COLO668 (cell line): ENCODE measurements at regions not wholly inside any gene's neighbourhood (a gene's known extent, or its start where the extent isn't known, plus 50 kb on each side); places are given as distances from the start of the nearest gene placed in this dataset.

Experiments
- DNase-seq: peaks from one replicate; lab custom pipeline; 2025; ENCODE audit not compliant: unreplicated experiment; lab: John Stamatoyannopoulos, UW

DNA sequence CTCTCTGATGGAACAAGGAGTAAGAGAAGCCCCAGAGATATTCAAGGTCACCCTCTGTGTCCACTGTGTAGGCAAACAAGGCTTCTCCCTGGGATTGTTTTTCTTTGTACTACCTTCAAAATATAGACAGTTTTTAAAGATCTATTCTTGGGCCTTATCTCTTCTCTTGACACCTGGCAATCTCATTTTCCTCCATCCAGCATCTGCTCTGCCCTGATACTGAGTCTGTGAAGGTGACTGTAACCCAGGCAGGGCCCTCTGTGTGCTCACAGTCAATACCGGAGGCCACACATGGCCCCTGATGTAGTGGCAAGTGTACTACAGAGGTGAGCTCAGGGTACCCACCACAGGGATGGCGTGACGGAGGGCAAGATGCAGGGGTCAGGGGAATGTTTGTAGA, 221.1 kb downstream of the SNX10 start:
- DNase-seq = no peak

- no peak for DNase-seq
Measured at GRCh38 chr7:26513948-26514347, 222.3 kb downstream of the SNX10 start.

DNA sequence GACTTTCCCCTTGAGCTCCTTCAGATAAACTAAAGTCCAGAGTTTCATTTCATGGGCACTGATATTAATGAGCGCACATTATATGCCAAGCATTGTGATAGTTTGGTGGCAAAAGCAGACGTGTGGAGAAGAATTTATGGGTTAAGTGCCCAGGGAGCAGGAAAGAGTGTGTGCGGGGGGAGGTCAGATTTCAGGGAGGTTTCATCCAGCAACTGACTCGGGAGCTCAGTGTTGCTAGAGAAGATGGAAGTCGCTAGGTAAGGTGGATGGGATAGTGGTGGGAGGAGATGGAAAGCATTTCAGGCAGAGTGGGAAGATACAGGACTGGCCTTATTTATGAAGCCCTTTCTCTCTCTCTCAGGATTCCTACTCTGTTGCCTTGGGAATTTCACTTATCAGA, 223.0 kb downstream of the SNX10 start:
- no peak for DNase-seq

DNA sequence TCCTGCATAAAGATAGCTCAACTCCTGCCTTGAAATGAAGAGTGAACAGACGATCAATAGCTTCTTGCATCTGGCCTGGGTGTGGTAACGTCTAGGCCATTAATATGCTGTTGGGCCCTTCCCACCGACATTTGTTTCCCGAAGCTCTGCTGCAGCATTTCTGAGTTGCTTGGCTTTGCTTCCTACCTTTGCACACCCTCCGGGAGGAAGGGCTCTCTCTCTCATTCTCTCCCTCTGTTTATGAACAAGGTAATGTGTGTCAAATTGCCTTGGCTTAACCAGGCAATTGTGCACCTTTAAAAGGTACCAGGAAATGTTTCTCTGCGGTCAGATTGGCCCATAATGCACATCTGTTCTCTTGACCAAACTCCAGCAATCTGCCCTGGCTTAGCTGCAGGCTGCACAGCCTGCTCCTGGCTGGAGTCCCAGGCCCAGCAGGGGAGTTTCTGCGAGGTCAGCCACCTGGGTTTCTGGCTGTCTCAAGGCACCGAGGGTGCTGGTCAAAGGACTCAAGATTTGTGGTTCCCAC, 223.7 kb downstream of the SNX10 start:
- peak; percentile 73 for DNase-seq

- no peak for DNase-seq
Measured at GRCh38 chr7:26520483-26520882, 228.8 kb downstream of the SNX10 start.

DNA sequence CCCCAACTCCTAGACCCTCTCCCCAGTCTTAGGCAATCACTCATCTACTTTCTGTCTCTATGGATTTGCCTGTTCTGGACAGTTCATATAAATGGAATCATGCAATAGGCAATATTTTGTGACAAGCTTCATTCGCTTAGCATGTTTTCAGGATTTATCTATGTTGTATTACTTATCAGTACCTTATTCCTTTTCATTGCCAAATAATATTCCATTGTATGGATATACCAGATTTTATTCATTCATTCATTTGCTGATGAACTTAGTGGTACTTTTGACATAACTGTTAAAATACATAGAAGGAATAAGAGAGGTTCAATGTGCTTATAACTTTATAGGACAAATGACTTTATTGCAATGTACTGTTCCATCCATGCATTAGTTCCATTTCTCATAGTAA, 231.0 kb downstream of the SNX10 start:
- DNase-seq = no peak

DNA sequence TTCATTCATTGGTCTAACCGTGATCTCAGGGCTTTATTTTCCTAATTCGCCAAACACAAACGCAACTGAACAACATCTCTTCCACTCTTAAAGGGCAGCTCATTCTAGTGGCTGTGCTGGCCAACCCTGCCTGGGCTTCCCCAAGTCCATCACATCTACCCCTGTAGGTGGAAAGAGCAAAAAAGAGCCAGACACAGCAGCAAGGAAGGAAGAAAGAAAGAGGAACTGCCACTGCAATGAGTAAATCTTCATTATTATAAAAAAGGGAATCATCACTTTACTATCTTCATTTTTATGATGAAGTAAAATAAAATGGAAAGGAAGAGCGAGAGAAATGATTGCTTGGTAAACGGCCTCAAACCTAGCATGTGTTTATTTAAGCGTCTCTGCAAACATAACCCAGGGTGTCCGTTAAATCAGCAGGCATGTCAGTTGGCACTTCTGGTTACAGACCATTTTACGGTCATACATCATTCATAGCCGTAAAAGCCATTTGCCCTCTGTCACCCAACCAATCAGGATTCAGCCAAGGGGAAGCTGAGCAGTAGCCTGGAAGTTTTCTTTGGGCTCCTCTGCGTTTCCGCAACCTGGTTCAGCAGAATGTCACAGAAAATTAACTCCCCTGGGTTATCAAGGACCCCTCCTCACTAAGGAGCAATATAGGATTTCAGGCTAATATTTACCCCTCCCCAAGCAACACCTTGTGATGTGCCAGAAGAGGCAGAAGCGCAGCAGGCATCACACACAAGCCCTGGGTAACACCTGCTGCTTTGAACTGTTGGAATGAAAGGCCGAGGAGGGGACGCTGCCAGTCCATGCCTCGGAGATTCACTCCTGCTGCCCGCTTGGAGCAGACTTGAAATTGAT, 234.0 kb downstream of the SNX10 start:
- peak; percentile 80 for DNase-seq

- no peak for DNase-seq
Measured at GRCh38 chr7:26526265-26526587, 234.6 kb downstream of the SNX10 start.

DNA sequence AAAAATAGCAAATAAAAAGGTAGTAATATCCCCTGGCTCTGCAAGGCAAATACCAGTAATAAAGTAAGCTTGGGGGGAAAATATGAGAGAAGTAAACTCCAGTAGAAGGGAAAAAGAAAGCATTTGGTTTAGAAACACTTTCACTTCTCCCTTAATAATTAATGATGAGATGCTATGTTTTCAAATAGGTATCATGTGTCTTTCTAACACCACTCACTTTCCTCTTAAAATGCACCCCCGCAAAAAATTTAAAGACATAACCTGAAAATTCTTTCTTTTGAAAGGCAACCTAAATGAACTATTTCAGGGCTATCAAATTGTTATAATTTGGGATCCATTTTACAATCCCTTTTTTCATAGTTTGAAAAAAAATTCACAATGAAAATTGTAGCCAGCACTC, 240.3 kb downstream of the SNX10 start:
- DNase-seq = no peak

DNA sequence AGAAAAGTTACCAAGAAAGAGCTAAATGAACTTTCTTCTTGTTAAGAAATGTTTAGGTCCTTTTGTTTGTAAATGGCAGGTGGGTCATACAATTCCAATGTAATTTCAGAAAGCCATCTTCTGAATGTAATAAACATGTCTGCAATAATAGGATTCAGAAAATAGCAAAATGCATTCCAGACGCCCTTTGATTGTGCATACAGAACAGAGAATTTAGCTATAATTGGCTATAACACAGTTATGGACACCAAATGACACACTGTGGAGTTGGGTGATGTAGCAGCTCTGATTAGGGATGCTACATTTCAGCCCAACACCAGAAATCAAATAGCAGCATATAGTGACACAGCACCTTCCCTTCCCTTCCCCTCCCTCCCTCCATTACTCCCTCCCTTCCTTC, 240.8 kb downstream of the SNX10 start:
- DNase-seq = no peak

- no peak for DNase-seq
Measured at GRCh38 chr7:26533217-26533616, 241.6 kb downstream of the SNX10 start.

GRCh38 chr7:26534649-26535482, 243.2 kb downstream of the SNX10 start:
- DNase-seq = peak; percentile 85

- DNase-seq = peak; percentile 48
Measured at GRCh38 chr7:26535483-26536007, 243.9 kb downstream of the SNX10 start.

- peak; percentile 34 for DNase-seq
Measured at GRCh38 chr7:26538216-26538615, 246.6 kb downstream of the SNX10 start.

- peak; percentile 65 for DNase-seq
Measured at GRCh38 chr7:26538689-26539088, 247.0 kb downstream of the SNX10 start.

DNA sequence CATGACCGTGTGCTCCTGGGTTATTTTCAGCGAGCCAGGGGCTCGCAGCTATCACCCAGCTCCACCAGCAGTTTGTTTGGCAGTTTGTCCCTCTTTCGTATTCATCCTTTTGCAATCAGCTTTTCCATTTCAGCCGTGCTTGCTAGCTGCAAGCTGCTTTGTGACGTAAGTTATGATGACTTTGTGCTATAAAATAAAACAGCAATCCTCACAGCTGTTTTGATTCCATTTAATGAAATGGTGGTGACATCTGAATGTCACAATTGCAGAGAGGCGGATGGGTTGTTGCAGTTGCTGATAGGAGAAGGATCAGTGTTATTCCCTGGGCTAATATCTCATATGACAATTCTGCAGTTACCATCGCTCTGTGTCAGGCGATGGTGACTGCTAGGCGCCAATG, 251.7 kb downstream of the SNX10 start:
- DNase-seq = no peak

- no peak for DNase-seq
Measured at GRCh38 chr7:26543951-26544350, 252.3 kb downstream of the SNX10 start.

GRCh38 chr7:26546508-26547053, 254.9 kb downstream of the SNX10 start:
- no peak for DNase-seq

- DNase-seq = no peak
Measured at GRCh38 chr7:26547156-26547555, 255.5 kb downstream of the SNX10 start.

GRCh38 chr7:26549281-26549944, 257.8 kb downstream of the SNX10 start:
- DNase-seq = no peak

- DNase-seq = no peak
Measured at GRCh38 chr7:26550492-26550891, 258.8 kb downstream of the SNX10 start.
